HG02943 (cell line): ENCODE measurements at regions not wholly inside any gene's neighbourhood (a gene's known extent, or its start where the extent isn't known, plus 50 kb on each side); places are given as distances from the start of the nearest gene placed in this dataset.

ENCODE experiments used
- ATAC-seq: cut with Tn5 transposase; IDR thresholded peaks from one replicate; pipeline ENCODE4 v1.9.1; 2021; ENCODE audit warnings: mild to moderate bottlenecking, low read depth, moderate library complexity; ENCODE audit not compliant: unreplicated experiment

- no peak for ATAC-seq
Measured at GRCh38 chr13:73772449-73773167, 361.6 kb downstream of the KLF12 start.

DNA sequence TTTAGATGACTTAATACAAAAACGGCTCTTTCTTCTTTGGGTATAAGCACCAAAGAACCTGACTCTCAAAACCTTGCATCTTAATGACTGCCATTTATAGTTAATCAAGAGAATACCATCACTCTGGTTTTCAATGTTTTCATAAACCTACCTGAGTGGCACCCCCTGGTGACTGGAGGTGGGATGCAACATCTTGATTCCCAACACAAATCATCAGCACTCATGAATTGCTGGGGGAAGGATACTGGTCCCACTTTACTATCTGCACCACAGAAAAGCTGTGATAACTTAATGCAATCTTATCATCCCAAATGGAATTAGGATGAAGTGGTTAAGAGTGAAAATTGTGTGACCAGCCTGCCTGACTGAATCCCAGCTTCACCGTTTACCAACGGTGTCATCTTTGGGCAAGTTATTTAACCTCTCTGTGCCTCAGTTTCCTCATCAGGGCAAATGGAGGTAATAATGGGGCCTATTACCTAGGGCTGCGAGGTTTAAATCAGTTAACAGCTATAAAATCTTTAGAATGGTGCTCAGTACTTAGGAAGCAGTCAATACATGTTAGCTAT lies 366.4 kb downstream of the KLF12 start:
- no peak for ATAC-seq

DNA sequence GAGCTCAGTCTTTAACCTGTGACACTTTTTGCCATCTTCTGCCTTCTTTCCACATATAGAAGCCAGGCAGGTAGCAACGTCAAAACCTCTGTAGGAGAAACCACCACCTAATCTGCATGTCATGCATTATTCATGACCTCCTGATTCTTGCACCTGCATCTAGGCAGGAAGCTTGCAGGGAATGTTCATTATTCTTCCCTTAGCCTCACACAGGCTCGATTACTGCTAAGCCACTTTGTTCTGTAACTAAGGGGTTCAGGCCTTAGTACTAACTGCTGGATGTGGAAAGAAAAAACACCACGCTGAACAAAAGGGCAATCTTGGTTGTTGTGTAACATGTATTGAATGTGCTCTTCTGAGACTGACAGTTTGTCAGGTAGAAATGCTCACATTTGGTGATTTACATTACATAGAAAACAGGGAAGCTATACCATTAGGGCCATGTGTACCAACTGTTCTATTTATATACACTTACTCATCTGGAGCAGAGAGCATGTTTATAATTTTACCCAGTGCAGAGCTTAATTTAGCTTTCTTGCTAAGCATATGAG lies 366.9 kb downstream of the KLF12 start:
- ATAC-seq: no peak

DNA sequence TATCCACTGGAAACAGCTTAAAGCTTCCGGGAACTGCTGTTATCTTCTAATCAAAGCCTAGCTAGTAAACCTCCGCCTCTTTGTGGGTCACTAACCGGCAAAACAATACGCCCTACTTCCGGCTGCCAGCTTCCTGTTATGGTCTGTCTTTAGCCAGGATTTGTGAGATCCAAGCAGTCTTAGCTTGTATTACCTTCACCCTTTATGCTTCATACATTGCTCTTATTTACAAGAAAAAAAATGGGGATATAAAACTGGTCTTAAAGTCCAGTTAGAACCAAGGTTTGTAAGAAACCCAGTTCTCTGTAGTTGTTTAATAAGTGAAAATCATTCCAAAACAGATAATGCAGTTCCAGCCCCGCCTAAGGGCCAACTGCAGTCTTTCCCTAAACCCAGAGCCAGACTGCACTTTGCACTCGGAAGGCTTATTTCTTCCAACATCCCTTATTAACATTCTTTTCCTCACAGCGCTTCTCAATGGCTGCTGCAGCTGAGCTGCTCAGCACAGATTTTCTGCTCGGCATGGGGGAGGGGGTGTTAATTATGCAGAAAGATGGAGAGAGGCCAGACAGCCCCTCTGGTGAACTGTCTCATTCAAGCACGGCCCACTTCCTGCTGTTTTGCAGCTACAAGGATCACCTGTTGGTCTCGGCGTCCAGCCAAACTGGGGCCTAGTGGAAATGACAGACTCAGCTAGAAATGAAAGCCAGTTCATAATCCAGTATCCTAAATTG lies 368.4 kb downstream of the KLF12 start:
- ATAC-seq: peak; percentile 83

DNA sequence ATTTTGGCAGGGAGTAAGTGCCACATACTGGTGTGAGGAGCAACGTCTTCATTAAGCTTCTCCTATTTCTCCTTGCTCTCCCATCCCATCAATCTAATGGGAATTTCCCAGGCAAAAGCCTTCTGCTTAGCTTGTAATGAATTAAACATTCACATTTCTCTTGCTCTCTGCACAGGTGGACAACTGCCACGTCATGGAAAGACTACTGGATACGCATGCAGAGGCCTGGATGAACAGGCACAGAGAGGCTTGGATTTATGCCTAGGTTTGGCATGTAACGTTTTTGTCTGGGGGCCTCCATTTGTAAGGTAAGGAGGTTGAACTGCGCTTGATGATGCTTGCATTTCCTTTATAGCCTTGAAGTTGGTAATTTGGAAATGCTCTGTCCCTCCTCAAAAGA lies 374.8 kb downstream of the KLF12 start:
- no peak for ATAC-seq

DNA sequence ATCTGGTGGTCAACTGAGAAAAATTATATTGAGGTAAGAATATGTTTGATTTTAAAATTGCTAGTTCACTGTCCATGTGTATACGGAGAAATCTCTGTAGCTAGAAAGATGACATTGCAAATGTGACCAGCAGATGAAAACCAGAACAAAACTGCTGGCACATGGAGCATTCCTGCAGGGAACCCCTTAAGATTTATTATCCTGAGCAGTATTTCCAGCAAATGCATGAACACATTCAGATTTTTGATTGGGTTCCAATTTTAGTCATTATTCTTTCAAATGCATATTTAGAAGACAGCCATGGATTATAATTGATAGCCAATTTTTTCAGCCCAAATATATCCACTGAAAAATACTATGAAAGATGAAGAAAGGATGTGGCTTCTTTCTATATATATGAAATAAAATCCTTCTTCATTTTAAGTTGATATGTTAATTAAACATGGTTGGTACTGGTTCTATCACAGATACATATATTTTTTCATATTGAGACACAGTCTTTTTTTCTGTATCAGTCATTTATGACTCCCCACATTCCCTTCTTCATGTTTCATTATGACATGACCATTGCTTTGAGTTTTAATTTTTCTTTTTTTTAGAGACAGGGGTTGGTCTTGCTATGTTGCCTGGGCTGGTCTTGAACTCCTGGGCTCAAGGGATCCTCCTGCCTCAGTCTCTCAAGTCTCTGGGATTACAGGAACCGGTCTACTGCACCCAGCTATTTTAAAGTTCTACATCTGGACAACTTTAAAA lies 376.5 kb downstream of the KLF12 start:
- ATAC-seq: no peak

DNA sequence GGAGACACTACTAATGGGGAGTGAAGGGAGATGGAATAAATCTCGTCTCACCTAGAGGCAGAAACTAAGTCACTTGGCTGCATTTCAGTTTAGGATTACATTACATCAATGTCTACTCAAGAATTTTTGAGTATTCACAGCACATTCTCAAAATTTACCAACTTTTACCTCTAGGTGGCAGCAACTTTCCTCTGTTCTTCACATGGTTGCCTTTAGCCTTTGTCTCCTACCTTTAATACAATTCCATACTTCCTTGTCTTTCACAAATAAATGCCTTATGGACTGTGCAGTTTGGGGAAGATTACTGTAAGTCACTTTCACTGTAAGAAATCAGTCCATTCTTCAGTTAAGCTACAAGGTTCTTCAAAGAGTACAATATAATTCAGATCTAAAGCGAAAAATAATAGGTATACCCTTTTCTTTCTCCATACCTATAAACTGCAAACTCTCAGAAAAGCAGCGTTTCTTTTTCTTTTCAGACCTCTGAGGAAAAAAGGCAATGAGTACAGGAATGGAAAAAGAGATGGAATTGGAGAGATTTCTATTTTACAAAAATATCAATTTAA lies 379.4 kb downstream of the KLF12 start:
- no peak for ATAC-seq

- ATAC-seq: no peak
Measured at GRCh38 chr13:73754241-73754640, 380.0 kb downstream of the KLF12 start.

DNA sequence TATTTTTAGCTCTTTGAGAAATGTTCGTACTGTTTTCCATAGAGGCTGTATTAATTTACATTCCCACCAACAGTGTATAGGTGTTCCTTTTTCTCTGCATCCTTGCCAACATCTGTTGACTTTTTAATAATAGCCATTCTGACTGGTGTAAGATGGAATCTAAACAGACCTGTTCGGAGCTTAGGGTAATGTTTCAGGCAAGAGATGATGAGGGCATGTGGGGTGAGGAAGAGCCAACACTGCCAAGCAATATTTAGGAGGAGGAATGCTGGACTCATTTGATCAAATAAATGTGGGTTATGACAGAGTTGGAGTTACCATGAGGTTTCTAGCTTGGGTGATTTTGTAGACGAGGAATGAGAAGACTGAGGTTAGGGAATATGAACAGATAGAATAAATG lies 382.9 kb downstream of the KLF12 start:
- ATAC-seq: no peak

GRCh38 chr13:73748404-73748803 lies 385.8 kb downstream of the KLF12 start:
- ATAC-seq: no peak

- ATAC-seq: no peak
Measured at GRCh38 chr13:73745190-73745589, 389.0 kb downstream of the KLF12 start.

- no peak for ATAC-seq
Measured at GRCh38 chr13:73742982-73743381, 391.2 kb downstream of the KLF12 start.

DNA sequence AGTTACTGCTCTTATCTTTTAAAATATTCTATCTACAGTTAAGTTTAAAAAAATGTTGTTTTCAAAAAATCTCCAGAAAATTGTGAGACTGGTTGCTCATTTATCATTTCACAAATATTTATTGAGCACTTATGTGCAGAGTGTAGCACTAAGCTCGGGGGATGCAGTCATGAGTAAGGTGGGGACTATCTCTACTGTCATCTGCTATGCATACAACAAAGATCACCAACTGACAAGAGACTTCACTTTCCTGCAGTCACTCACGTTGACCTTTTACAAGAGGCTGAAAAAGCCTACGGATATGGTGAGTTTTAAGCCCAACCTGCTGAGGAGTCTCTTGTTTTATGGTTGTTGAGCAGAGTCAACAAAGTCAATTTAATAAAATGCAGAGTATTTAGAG lies 392.5 kb downstream of the KLF12 start:
- ATAC-seq: no peak

- no peak for ATAC-seq
Measured at GRCh38 chr13:73741111-73741510, 393.1 kb downstream of the KLF12 start.

DNA sequence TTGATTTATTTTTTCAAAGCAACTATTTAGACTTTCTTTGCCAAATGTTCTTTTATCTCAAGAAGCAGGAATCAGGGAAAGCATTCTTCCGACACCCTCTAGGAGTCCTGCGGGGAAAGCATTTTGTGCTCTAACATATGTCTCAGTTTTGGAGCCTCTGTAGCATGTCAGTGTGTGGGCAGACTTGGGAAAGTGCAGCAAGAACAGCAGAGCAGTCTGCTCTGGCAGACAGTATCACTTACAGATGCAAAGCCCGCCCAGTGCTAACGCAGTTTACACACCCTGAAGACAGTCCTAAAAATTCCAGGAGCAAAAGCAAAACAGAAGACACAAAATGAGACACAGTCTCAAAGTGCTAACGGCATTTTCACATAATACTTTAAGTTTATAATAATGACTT lies 393.5 kb downstream of the KLF12 start:
- no peak for ATAC-seq

GRCh38 chr13:73739394-73739793 lies 394.8 kb downstream of the KLF12 start:
- ATAC-seq: no peak

DNA sequence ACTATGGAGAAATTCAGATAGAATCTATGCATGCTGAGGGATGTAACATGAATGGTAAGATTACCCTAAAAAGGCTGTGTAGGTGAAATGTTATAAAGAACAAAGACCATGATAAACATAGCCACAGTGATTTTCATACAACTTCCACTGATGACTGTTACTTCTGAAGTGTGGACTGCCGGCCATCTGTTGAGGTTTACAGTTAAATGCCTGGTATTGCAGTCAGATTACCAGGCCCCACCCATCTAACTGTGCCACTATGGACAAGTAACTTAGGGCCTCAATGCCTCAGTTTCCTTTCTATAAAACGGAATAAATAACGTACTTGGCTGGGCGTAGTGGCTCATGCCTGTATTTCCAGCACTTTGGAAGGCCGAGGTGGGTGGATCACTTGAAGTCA lies 395.6 kb downstream of the KLF12 start:
- ATAC-seq: no peak

GRCh38 chr13:73737214-73737613 lies 397.0 kb downstream of the KLF12 start:
- ATAC-seq: no peak

DNA sequence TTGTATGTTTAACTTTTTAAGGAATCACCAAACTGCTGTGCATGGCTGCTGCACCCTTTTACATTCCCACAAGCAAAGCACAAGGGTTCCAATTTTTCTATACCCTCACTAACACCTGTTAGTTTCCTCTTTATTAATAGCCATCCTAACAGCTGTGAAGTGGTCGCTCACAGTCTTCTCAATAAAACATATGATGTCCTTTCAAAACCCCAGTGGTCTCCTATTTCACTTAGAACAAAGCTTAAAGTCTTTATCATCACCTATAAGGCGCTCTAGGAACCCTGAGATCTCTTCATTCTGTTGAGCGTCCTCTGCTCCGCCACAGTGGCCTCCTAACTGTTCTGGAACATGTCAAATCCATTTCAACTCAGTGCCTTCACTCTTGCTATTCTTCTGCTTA lies 400.5 kb downstream of the KLF12 start:
- no peak for ATAC-seq

DNA sequence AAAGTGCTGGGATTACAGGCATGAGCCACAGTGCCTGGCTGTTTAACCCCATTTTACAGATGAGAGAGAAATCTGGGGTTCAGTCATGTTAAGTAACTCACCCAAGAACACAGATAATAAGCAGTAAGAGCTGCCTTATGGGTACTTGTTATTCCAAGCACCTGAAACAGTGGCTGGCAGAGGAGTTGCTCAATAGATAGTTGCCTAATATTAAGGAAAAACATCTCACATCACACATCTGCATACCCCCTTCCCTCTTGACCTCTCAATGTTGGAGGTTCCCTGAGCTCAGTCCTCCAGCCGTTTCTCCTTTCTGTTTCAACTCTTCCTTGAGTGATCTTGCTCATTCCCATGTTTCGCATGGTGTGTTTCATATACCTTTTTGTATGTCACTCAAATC lies 401.9 kb downstream of the KLF12 start:
- ATAC-seq: no peak

DNA sequence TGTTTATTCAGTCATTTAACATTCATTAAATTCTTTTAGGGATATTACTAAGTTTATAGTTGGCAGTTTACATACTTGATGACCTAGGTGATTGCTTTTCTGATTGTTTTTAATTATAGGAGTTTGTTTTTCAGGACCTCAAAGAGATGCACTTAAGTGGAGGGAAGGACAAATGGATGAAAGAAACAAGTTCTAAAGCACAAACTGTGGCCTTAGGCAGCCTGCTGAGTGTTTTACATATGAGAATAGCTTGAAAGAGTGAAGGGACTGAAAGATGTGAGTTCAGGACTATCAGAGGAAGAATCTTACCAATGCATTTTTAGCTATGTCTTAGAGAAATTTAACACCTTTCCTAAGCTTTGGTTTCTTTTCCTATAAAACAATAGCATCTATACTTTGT lies 402.6 kb downstream of the KLF12 start:
- ATAC-seq: no peak
